ENCODE measurements at regions not wholly inside any gene's neighbourhood (a gene's known extent, or its start where the extent isn't known, plus 50 kb on each side); places are given as distances from the start of the nearest gene placed in this dataset.

DNA sequence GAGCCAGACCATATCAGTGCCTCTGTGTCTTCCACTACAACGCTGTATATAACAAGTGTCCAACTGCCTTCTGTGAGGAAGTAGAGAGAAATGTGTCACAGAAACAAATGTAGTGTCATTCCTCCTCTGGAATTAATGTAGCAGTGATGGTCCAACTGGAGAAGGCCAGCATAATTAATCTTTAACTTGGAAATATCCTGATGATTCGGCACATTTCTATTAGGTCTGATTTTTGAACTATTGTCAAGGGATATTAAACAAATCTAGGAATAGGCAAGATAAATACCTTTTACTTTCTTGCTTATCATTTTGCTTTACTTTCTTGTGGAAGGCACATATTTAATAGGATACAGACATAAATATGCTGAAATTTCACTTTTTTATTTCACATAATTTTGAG, 446.2 kb upstream of the ALCAM start:
- DNase-seq (ENCODE audit: low spot score) (no peak), ATAC-seq (ENCODE audit: insufficient number of reproducible peaks, low FRiP score, low read depth) (no peak)
- no peaks in the 10 kb centered on the region for H3K4me1 ChIP-seq (ENCODE audit: control insufficient read depth in 1 of 2, low read depth in 2 of 2)
- H3K9me3 ChIP-seq = peaks cover 4% of the 10 kb centered on the region
- TF ChIP-seq CTCF (IDR thresholded peaks at IDR 0.05) = no peak
- H3K27me3 ChIP-seq (replicated peaks; ENCODE audit: insufficient read depth) = no peaks in the 10 kb centered on the region
- H3K4me3 ChIP-seq = no peak overlapping the region
- no peaks in the 10 kb centered on the region for H3K36me3 ChIP-seq
- no peak overlapping the region for H3K27ac ChIP-seq

- DNase-seq (ENCODE audit: low spot score) (no peak), ATAC-seq (ENCODE audit: insufficient number of reproducible peaks, low FRiP score, low read depth) (no peak)
- no peaks in the 10 kb centered on the region for H3K4me1 ChIP-seq (ENCODE audit: control insufficient read depth in 1 of 2, low read depth in 2 of 2)
- no peak overlapping the region for H3K4me3 ChIP-seq
- TF ChIP-seq CTCF (IDR thresholded peaks at IDR 0.05) = no peak
- H3K27me3 ChIP-seq (replicated peaks; ENCODE audit: insufficient read depth) = no peaks in the 10 kb centered on the region
- H3K9me3 ChIP-seq = no peaks in the 10 kb centered on the region
- no peaks in the 10 kb centered on the region for H3K36me3 ChIP-seq
- no peak overlapping the region for H3K27ac ChIP-seq
Observed at GRCh38 chr3:104933972-104934371, 432.7 kb upstream of the ALCAM start.

DNA sequence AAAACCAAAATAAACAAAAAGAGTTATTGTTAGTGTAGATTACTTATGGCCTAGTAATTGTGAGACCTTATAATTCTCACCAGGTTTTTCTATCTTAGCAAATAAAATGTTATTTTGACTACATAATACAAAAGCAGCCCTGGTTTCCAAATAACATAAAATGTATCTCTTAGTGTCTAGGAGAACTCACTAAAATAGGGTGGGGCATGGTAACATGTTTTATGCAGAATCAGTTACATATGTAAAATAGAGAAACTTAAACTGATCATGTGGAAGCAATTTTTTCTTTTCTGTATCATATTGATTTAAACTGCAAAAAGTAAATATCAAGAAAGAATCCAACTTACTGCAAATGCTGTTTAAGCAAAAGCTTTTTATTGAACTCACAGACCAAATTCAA, 431.1 kb upstream of the ALCAM start:
- H3K36me3 ChIP-seq = no peaks in the 10 kb centered on the region
- ATAC-seq (ENCODE audit: insufficient number of reproducible peaks, low FRiP score, low read depth) (no peak), DNase-seq (ENCODE audit: low spot score) (no peak)
- no peaks in the 10 kb centered on the region for H3K4me1 ChIP-seq (ENCODE audit: control insufficient read depth in 1 of 2, low read depth in 2 of 2)
- no peaks in the 10 kb centered on the region for H3K27me3 ChIP-seq (replicated peaks; ENCODE audit: insufficient read depth)
- no peak overlapping the region for H3K27ac ChIP-seq
- H3K4me3 ChIP-seq = no peak overlapping the region
- H3K9me3 ChIP-seq = no peaks in the 10 kb centered on the region
- no peak for TF ChIP-seq CTCF (IDR thresholded peaks at IDR 0.05)

DNA sequence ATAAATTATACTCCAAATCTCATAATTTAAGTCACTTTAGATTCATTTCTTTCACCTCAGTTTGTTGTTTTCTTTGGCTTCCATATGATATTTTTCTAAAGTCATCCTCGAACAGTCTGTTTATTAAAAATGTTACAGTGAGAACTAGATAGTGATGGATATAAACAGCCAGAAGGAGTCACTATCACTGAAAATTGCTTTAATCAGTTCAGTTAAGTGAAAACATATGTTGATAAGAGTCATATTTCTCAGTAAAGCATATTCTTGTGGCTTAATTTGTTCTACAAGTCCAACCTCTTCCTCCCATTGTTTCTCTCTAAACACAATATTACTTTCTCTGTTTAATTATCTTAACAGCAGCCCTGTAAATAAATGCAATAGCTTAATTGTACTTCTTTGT, 427.5 kb upstream of the ALCAM start:
- ATAC-seq (ENCODE audit: insufficient number of reproducible peaks, low FRiP score, low read depth) = no peak
- TF ChIP-seq CTCF (IDR thresholded peaks at IDR 0.05) = no peak
- H3K4me3 ChIP-seq = no peak overlapping the region

GRCh38 chr3:104941785-104942184, 424.9 kb upstream of the ALCAM start:
- Histone ChIP-seq H3K4me1 (ENCODE audit: control insufficient read depth in 1 of 2, low read depth in 2 of 2) (no peaks in the 10 kb centered on the region), H3K27me3 (replicated peaks; ENCODE audit: insufficient read depth) (no peaks in the 10 kb centered on the region), H3K9me3 (no peaks in the 10 kb centered on the region), H3K27ac (no peak overlapping the region), H3K4me3 (no peak overlapping the region), H3K36me3 (no peaks in the 10 kb centered on the region)
- ATAC-seq (ENCODE audit: insufficient number of reproducible peaks, low FRiP score, low read depth) = no peak
- no peak for DNase-seq (ENCODE audit: low spot score)
- TF ChIP-seq CTCF (IDR thresholded peaks at IDR 0.05) = no peak

More for the DNA sequence above, 427.5 kb upstream of the ALCAM start:
- Histone ChIP-seq H3K4me1 (ENCODE audit: control insufficient read depth in 1 of 2, low read depth in 2 of 2) (no peaks in the 10 kb centered on the region), H3K27ac (no peak overlapping the region), H3K27me3 (replicated peaks; ENCODE audit: insufficient read depth) (no peaks in the 10 kb centered on the region), H3K9me3 (no peaks in the 10 kb centered on the region), H3K36me3 (no peaks in the 10 kb centered on the region)
- no peak for DNase-seq (ENCODE audit: low spot score)

Measured in thoracic aorta (tissue), 2 donors.